C1 segment of cervical spinal cord (tissue), 14 donors: ENCODE measurements at regions not wholly inside any gene's neighbourhood (a gene's known extent, or its start where the extent isn't known, plus 50 kb on each side); places are given as distances from the start of the nearest gene placed in this dataset.

ENCODE experiments used
- DNase-seq, 14 donors: peaks; one replicate each; lab custom pipeline; 2025; lab: John Stamatoyannopoulos, UW

DNA sequence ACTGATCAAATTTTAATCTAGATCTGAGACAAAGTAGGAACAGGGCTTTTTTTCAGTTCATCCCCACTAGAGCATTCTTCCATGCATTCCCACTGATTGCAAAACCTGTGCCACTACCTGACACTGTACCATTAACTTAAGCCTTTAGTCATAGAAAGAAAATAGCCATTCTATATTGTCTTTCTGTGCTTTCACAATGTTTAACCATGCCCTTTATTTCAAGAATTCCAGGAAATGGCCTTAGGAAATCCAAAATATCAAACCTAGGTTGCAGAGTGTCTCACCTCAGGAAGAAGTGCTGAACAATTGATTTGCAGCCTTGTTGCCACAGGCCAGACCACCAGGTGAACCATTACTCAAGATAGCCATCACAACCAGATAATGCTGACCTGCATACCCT, 56.2 kb upstream of the TGFBR2 start:
- DNase-seq, result no peak

DNA sequence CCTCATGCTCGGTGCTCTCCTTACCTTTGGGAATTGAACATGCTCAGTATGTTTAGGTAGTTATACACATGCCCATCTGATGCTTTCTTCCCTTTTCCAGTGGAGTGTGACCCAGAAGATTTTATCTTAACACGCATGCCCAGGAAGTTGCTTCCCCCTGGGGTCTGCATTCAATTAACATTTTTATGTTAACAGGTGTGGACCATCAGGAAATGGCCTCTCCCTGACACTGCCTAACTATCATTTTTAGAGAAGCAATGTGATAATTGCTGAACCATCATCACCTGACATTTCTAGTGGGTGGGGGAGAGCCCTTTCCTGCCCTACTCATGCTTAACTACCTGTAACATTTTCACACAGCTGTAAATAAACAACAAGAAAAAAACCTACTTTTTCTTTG, 55.1 kb upstream of the TGFBR2 start:
- DNase-seq, result no peak

DNA sequence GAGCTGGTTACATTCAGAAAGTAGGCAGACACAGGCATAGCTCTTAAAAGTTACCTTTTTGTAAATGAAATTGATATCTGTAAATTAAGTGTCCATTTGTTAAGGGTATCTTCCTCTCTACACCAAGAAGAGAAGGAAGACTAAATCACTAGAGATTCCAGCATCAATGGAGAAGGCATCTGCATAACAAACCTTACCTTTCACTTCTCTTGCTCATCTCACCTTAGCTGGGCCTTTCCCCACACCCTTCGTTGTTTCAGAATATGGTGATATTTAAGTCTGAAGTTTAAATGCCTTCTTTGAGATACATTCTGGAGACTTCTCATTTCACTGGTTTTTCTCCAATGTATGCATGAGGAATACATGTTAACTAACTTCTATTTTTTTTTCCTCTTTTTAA, 54.5 kb upstream of the TGFBR2 start:
- DNase-seq, result no peak

DNA sequence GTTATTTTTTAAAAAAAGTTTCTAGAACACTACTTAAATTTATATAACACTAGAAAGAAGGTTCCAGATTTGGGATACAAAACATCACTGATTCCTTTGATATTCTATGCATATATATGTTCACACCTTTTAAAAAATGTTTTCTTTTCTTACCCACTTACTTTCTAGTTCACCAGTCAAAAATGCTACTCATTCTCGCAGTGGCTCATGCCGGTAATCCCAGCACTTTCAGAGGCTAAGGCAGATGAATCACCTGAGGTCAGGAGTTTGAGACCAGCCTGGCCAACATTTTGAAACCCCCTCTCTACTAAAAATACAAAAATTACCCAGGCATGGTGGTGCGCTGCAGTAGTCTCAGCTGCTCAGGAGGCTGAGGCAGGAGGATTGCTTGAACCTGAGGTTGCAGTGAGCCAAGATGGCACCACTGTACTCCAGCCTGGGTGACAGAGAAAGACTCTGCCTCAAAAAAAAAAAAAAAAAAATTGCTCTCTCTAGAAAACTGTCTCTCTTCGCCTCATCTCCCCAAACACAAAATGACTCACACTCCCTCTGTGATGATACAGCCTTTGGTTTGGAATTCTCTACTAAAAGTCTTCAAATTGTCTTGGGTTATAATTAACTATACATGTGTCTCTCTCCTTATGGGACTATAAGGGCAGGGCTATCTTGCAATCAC, 52.6 kb upstream of the TGFBR2 start:
- DNase-seq, result no peak

DNA sequence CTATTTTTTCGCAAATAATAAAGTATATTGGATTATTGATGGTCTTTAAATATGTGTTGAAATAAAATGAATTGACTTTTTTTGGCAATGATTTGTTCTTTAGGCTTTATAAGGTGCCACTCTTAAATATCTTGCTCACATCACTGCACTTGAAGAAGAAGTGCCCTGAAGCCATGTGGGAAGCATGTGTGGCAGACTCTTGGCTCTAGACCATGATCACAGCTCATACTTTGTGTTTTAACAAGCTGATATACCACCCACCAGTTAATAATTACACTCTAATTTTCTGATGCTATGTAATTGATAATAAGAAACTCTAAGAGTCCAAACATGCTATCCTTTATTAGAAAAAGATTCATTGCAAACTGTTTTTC, 52.1 kb upstream of the TGFBR2 start:
- DNase-seq, result no peak

DNA sequence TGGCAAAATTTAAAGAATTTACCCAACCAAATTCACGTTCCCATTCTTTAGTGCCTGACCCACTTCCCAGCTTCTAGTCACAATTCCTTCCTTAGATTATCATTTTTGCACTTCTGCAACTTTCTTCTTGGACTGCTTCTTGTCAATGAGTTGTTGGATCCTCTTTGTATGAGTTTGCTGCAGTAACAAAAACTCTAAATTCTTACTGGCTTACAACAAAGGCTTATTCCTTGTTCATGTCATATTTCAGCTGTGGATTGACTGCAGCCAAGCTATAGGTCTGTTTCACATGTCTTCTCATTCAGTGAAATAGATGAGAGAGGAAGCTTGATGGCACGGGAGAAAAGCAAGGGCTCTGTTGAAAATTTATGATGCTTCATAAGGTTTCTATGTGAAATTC, 50.4 kb upstream of the TGFBR2 start:
- no peak for DNase-seq
